ENCODE measurements at regions not wholly inside any gene's neighbourhood (a gene's known extent, or its start where the extent isn't known, plus 50 kb on each side); places are given as distances from the start of the nearest gene placed in this dataset.
A peak's percentile ranks its signal among the peaks of the same experiment; 100 is the strongest.

- no peaks in the 10 kb centered on the region for H3K36me3 ChIP-seq (ENCODE audit: insufficient read depth, low read length)
- H2AFZ ChIP-seq (ENCODE audit: low read length): no peak overlapping the region
- peaks cover 3% of the 10 kb centered on the region for H3K4me1 ChIP-seq (ENCODE audit: insufficient read depth, low read length)
- no peak overlapping the region for H3K27ac ChIP-seq (ENCODE audit: low read depth, low read length)
- no peak for DNase-seq (ENCODE audit: insufficient read length, low spot score, missing footprints)
- TF ChIP-seq CTCF (IDR thresholded peaks at IDR 0.05; ENCODE audit: extremely low read depth, low read depth, low read length): no peak
- no peaks in the 10 kb centered on the region for H3K27me3 ChIP-seq (ENCODE audit: insufficient read depth, low read length)
- no peaks in the 10 kb centered on the region for H4K20me1 ChIP-seq (ENCODE audit: insufficient read depth, low read length)
- H3K79me2 ChIP-seq (ENCODE audit: insufficient read depth, low read length): no peaks in the 10 kb centered on the region
- no peaks in the 10 kb centered on the region for H3K9me3 ChIP-seq (ENCODE audit: low read depth, low read length)
- no peak overlapping the region for H3K4me3 ChIP-seq (ENCODE audit: insufficient read depth, low read length)
- H3K4me2 ChIP-seq (ENCODE audit: insufficient read depth, low read length): no peak overlapping the region
These were observed 58.9 kb upstream of the BARX2 start for GRCh38 chr11:129316781-129317180.

GRCh38 chr11:129315781-129316579 lies 59.7 kb upstream of the BARX2 start:
- Histone ChIP-seq H3K79me2 (ENCODE audit: insufficient read depth, low read length) (no peaks in the 10 kb centered on the region), H3K27me3 (ENCODE audit: insufficient read depth, low read length) (no peaks in the 10 kb centered on the region), H4K20me1 (ENCODE audit: insufficient read depth, low read length) (no peaks in the 10 kb centered on the region), H3K36me3 (ENCODE audit: insufficient read depth, low read length) (no peaks in the 10 kb centered on the region), H3K4me1 (ENCODE audit: insufficient read depth, low read length) (peaks cover 3% of the 10 kb centered on the region), H3K4me3 (ENCODE audit: insufficient read depth, low read length) (no peak overlapping the region), H3K27ac (ENCODE audit: low read depth, low read length) (no peak overlapping the region), H2AFZ (ENCODE audit: low read length) (no peak overlapping the region), H3K4me2 (ENCODE audit: insufficient read depth, low read length) (no peak overlapping the region), H3K9me3 (ENCODE audit: low read depth, low read length) (no peaks in the 10 kb centered on the region)
- no peak for DNase-seq (ENCODE audit: insufficient read length, low spot score, missing footprints)
- no peak for TF ChIP-seq CTCF (IDR thresholded peaks at IDR 0.05; ENCODE audit: extremely low read depth, low read depth, low read length)

GRCh38 chr11:129314371-129314770 lies 61.3 kb upstream of the BARX2 start:
- Histone ChIP-seq H4K20me1 (ENCODE audit: insufficient read depth, low read length) (no peaks in the 10 kb centered on the region), H3K79me2 (ENCODE audit: insufficient read depth, low read length) (no peaks in the 10 kb centered on the region), H3K36me3 (ENCODE audit: insufficient read depth, low read length) (no peaks in the 10 kb centered on the region), H3K27ac (ENCODE audit: low read depth, low read length) (no peak overlapping the region), H3K4me2 (ENCODE audit: insufficient read depth, low read length) (no peak overlapping the region), H3K4me1 (ENCODE audit: insufficient read depth, low read length) (peaks cover 3% of the 10 kb centered on the region), H2AFZ (ENCODE audit: low read length) (no peak overlapping the region), H3K27me3 (ENCODE audit: insufficient read depth, low read length) (no peaks in the 10 kb centered on the region), H3K4me3 (ENCODE audit: insufficient read depth, low read length) (no peak overlapping the region), H3K9me3 (ENCODE audit: low read depth, low read length) (no peaks in the 10 kb centered on the region)
- no peak for DNase-seq (ENCODE audit: insufficient read length, low spot score, missing footprints)
- TF ChIP-seq CTCF (IDR thresholded peaks at IDR 0.05; ENCODE audit: extremely low read depth, low read depth, low read length): no peak

GRCh38 chr11:129313541-129314297 lies 61.9 kb upstream of the BARX2 start:
- peak overlapping the region; percentile 52 for H2AFZ ChIP-seq (ENCODE audit: low read length)
- no peaks in the 10 kb centered on the region for H4K20me1 ChIP-seq (ENCODE audit: insufficient read depth, low read length)
- H3K4me1 ChIP-seq (ENCODE audit: insufficient read depth, low read length): peaks cover 3% of the 10 kb centered on the region
- H3K27ac ChIP-seq (ENCODE audit: low read depth, low read length): no peak overlapping the region
- no peaks in the 10 kb centered on the region for H3K79me2 ChIP-seq (ENCODE audit: insufficient read depth, low read length)
- no peaks in the 10 kb centered on the region for H3K27me3 ChIP-seq (ENCODE audit: insufficient read depth, low read length)
- TF ChIP-seq CTCF (IDR thresholded peaks at IDR 0.05; ENCODE audit: extremely low read depth, low read depth, low read length): no peak
- H3K36me3 ChIP-seq (ENCODE audit: insufficient read depth, low read length): no peaks in the 10 kb centered on the region
- DNase-seq (ENCODE audit: insufficient read length, low spot score, missing footprints): peak; percentile 58
- H3K4me3 ChIP-seq (ENCODE audit: insufficient read depth, low read length): peak overlapping the region; percentile 45
- no peaks in the 10 kb centered on the region for H3K9me3 ChIP-seq (ENCODE audit: low read depth, low read length)
- peak overlapping the region; percentile 75 for H3K4me2 ChIP-seq (ENCODE audit: insufficient read depth, low read length)

Measured in osteoblast (primary cell).